ENCODE measurements at regions not wholly inside any gene's neighbourhood (a gene's known extent, or its start where the extent isn't known, plus 50 kb on each side); places are given as distances from the start of the nearest gene placed in this dataset.
A peak's percentile ranks its signal among the peaks of the same experiment; 100 is the strongest.
"Not testable (repeated sequence)": the region's sequence is repeated elsewhere in the genome, so short reads cannot be mapped to it uniquely, and the experiment has no call there.

DNA sequence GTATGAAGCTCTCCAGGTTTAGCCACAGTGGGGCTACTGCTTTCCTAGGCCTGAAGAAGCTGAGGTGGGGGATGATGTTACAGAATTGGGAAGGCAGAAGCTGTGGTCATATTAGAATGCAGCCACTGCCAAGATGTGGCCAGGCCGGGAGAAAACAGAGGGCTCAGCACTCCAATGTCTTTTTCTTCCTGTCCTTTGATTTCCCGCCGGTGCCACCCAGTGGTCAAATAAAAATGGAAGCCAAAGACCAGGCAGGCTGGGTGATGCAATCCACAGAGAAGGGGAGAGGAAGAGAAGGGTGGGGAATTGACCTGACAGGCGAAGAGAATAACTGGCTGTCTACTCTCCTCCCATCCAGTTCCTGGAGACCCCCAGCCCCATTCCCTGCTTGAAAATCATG lies 94.9 kb upstream of the SHISA3 start:
- H3K4me1 ChIP-seq (ENCODE audit: insufficient read depth, low read length) = no peaks in the 10 kb centered on the region
- peak overlapping the region; percentile 69 for H2AFZ ChIP-seq (ENCODE audit: low read depth, low read length)
- no peak overlapping the region for H3K4me3 ChIP-seq (ENCODE audit: low read length)
- no peaks in the 10 kb centered on the region for H3K27me3 ChIP-seq (ENCODE audit: insufficient read depth, low read length)
- no peaks in the 10 kb centered on the region for H3K9me3 ChIP-seq (ENCODE audit: low read length)
- H3K36me3 ChIP-seq (ENCODE audit: insufficient read depth, low read length) = no peaks in the 10 kb centered on the region

DNA sequence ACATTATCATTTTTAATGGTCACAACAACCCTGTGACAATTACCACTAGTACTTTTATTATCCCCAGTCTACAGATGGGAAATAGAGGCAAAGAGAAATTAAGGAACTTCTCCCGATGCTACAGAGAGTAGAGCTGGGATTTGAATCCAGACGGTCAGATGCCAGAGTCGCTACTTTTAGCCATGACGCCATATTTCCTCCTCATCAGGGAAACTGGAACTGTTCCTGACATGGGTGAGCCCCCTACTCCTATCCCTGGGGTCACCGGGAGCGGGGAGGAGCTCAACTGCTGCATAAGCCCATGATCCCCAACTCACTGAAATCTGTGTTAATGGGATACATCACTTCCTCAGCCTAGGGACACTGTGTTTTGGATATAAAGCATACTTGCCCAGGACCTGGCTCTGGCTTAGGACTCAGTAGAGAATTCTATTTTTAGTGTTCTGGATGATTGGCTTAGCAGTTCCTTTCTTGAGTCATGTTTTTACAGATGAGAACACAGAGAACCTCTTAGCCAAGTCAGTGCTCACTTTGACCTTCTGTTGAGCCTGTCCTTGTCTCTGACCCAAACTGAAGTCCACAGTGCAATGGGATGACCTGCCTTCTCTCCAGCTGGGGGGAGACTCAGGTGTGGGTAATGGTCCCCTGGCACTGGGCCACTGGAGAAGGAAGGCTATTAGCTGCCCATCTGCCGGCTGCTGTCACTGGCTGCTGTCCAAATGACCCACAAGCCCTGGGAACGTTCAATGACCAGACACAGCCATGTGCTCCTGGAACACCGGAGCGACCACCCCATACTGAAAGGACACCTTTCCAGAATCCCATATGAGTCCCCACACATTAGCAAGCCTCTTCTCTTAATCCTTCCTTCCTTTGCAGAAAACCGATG lies 90.8 kb upstream of the SHISA3 start:
- Histone ChIP-seq H3K9me3 (ENCODE audit: low read length) (no peaks in the 10 kb centered on the region), H2AFZ (ENCODE audit: low read depth, low read length) (no peak overlapping the region), H3K36me3 (ENCODE audit: insufficient read depth, low read length) (no peaks in the 10 kb centered on the region), H3K4me1 (ENCODE audit: insufficient read depth, low read length) (no peaks in the 10 kb centered on the region), H3K27me3 (ENCODE audit: insufficient read depth, low read length) (peaks cover 4% of the 10 kb centered on the region), H3K4me3 (ENCODE audit: low read length) (no peak overlapping the region)

GRCh38 chr4:42308247-42308646 lies 89.0 kb upstream of the SHISA3 start:
- H3K9me3 ChIP-seq (ENCODE audit: low read length) = no peaks in the 10 kb centered on the region
- H2AFZ ChIP-seq (ENCODE audit: low read depth, low read length) = no peak overlapping the region
- H3K4me3 ChIP-seq (ENCODE audit: low read length) = no peak overlapping the region
- H3K4me1 ChIP-seq (ENCODE audit: insufficient read depth, low read length) = no peaks in the 10 kb centered on the region
- H3K27me3 ChIP-seq (ENCODE audit: insufficient read depth, low read length) = peaks cover 4% of the 10 kb centered on the region
- no peaks in the 10 kb centered on the region for H3K36me3 ChIP-seq (ENCODE audit: insufficient read depth, low read length)

DNA sequence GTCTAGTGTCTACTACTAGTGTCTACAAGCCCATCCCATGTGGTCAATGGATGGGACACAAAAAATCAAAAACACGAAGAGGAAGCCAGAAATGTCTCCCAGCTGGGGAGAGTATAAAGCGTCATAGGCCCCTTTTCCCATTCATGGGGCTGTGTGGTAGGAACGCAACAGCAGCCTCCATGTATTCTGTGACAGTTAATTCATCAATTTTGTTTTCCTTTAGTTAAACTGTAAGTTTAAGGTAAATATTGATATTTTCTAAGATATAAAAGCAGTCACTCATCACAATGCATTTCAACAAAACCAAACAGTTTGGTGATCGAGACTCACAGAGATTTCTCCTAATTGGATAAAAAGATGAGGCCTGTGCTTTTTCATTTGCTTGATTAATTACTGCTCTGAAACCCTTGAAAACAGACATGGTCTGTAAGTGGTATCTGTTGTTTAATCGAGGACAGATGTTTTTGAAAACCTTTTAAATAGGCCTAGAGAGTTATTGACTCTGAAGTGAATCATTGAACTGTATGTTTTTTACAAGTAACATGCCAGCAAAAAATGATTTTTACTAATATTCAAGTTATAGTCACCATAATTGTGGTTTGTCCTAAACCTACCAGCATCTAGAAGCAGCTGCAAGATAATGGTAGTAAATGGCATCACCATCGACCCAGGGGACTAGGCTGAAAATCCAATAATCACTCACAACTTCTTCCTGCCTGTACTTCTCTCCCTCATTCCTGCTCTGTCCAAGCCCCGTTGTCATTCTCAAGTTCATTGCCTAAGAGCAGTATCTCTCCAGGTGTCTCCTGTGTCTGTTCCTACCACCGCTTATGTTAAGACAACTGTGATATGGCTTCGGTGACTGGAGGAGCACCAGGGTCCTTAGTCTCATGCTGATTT lies 87.7 kb upstream of the SHISA3 start:
- H3K36me3 ChIP-seq (ENCODE audit: insufficient read depth, low read length) = no peaks in the 10 kb centered on the region
- peaks cover 4% of the 10 kb centered on the region for H3K27me3 ChIP-seq (ENCODE audit: insufficient read depth, low read length)
- no peaks in the 10 kb centered on the region for H3K9me3 ChIP-seq (ENCODE audit: low read length)
- no peak overlapping the region for H2AFZ ChIP-seq (ENCODE audit: low read depth, low read length)
- no peak overlapping the region for H3K4me3 ChIP-seq (ENCODE audit: low read length)
- no peaks in the 10 kb centered on the region for H3K4me1 ChIP-seq (ENCODE audit: insufficient read depth, low read length)

DNA sequence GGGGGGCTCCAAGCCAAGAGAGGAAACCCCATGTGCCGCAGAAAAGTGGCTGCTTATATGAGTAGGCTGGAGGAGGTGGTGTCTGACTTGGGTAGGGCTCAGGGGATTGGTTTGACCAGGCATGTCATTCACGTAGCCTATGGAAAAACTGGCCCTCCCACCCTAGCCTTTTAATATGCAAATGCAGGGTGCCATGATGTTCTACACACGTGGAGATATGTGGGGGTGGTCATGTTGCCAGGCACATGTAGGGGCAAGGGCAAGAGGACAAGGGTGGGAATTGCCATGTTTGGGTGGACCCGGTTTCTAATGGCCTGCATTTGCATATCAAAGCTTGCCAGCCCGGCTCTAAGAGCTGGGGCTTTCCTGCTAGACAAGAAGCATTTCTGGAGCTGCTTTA lies 86.9 kb upstream of the SHISA3 start:
- H3K4me3 ChIP-seq (ENCODE audit: low read length) = no peak overlapping the region
- H2AFZ ChIP-seq (ENCODE audit: low read depth, low read length) = no peak overlapping the region
- no peaks in the 10 kb centered on the region for H3K36me3 ChIP-seq (ENCODE audit: insufficient read depth, low read length)
- H3K27me3 ChIP-seq (ENCODE audit: insufficient read depth, low read length) = peaks cover 4% of the 10 kb centered on the region
- H3K9me3 ChIP-seq (ENCODE audit: low read length) = no peaks in the 10 kb centered on the region
- H3K4me1 ChIP-seq (ENCODE audit: insufficient read depth, low read length) = no peaks in the 10 kb centered on the region

GRCh38 chr4:42310806-42311205 lies 86.5 kb upstream of the SHISA3 start:
- Histone ChIP-seq H3K9me3 (ENCODE audit: low read length) (no peaks in the 10 kb centered on the region), H3K4me3 (ENCODE audit: low read length) (no peak overlapping the region), H3K36me3 (ENCODE audit: insufficient read depth, low read length) (no peaks in the 10 kb centered on the region)

DNA sequence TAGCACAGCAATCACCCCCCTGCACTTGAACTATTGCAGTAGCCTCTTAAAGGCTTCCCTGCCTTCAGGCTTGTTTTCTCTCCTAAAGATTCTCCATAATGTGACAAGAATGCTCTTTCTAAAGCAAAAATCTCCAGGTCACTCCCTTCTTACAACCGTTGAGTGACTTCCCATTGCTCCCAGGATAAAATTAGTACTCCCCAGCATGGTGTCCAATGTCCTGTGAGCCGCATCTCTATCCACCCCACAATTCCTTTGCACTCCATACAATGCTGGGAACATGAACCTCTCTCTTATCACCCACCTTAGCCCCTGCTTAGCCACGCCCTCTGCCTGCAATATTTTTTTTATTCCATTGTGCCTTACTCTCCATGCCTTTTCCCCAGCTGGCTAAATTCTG lies 85.7 kb upstream of the SHISA3 start:
- H3K36me3 ChIP-seq (ENCODE audit: insufficient read depth, low read length) = no peaks in the 10 kb centered on the region
- H3K9me3 ChIP-seq (ENCODE audit: low read length) = no peaks in the 10 kb centered on the region
- no peak overlapping the region for H2AFZ ChIP-seq (ENCODE audit: low read depth, low read length)
- no peak overlapping the region for H3K4me3 ChIP-seq (ENCODE audit: low read length)
- peaks cover 4% of the 10 kb centered on the region for H3K27me3 ChIP-seq (ENCODE audit: insufficient read depth, low read length)
- H3K4me1 ChIP-seq (ENCODE audit: insufficient read depth, low read length) = no peaks in the 10 kb centered on the region

More at GRCh38 chr4:42310806-42311205, 86.5 kb upstream of the SHISA3 start:
- Histone ChIP-seq H2AFZ (ENCODE audit: low read depth, low read length) (no peak overlapping the region), H3K27me3 (ENCODE audit: insufficient read depth, low read length) (peaks cover 4% of the 10 kb centered on the region), H3K4me1 (ENCODE audit: insufficient read depth, low read length) (no peaks in the 10 kb centered on the region)

DNA sequence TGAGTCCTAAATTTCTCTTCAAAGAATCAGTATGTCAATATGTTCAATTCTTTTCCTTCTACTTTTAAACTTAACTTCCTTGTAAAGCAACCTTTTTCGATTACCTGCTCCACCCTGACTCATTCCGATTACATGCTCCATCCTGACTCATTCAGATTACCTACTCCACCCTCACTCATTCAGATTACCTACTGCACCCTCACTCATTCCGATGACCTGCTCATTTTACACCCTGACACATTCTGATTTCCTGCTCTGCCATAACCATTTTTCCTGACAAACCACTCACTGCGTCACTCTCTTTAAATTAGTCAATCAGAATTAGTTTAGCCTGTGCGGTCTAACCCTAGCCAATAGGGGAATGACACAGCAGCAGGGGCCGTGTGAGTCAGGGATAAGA lies 83.9 kb upstream of the SHISA3 start:
- H3K4me3 ChIP-seq (ENCODE audit: low read length); H3K9me3 ChIP-seq (ENCODE audit: low read length); H3K27me3 ChIP-seq (ENCODE audit: insufficient read depth, low read length); H2AFZ ChIP-seq (ENCODE audit: low read depth, low read length); H3K4me1 ChIP-seq (ENCODE audit: insufficient read depth, low read length); H3K36me3 ChIP-seq (ENCODE audit: insufficient read depth, low read length): not testable (repeated sequence)

DNA sequence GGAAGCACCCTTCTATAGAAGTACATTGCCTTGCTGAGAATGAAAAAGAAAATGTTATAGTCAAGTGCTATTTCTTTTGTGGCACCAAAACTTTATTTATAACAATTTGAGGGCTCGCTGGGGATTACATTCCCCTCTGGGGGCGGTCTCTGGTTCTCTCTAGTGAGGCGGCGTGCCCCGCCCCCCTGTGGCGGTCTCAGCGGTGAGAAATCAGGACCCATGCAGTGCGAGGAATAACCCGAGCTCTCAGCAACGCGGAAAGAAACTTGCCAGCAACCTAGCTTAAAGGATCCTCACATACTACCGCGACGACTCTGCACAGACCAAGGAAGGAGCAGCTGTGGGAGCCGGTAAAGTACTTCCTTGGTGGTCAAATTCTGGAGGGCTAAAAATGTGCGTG lies 83.4 kb upstream of the SHISA3 start:
- Histone ChIP-seq H3K9me3 (ENCODE audit: low read length) (no peaks in the 10 kb centered on the region), H2AFZ (ENCODE audit: low read depth, low read length) (no peak overlapping the region), H3K27me3 (ENCODE audit: insufficient read depth, low read length) (peaks cover 4% of the 10 kb centered on the region), H3K36me3 (ENCODE audit: insufficient read depth, low read length) (no peaks in the 10 kb centered on the region), H3K4me1 (ENCODE audit: insufficient read depth, low read length) (no peaks in the 10 kb centered on the region), H3K4me3 (ENCODE audit: low read length) (no peak overlapping the region)

GRCh38 chr4:42315231-42315630 lies 82.1 kb upstream of the SHISA3 start:
- no peaks in the 10 kb centered on the region for H3K4me1 ChIP-seq (ENCODE audit: insufficient read depth, low read length)
- H3K27me3 ChIP-seq (ENCODE audit: insufficient read depth, low read length) = peaks cover 4% of the 10 kb centered on the region
- no peaks in the 10 kb centered on the region for H3K9me3 ChIP-seq (ENCODE audit: low read length)
- H2AFZ ChIP-seq (ENCODE audit: low read depth, low read length) = no peak overlapping the region
- no peak overlapping the region for H3K4me3 ChIP-seq (ENCODE audit: low read length)
- no peaks in the 10 kb centered on the region for H3K36me3 ChIP-seq (ENCODE audit: insufficient read depth, low read length)

- H2AFZ ChIP-seq (ENCODE audit: low read depth, low read length) = no peak overlapping the region
- no peak overlapping the region for H3K4me3 ChIP-seq (ENCODE audit: low read length)
- H3K4me1 ChIP-seq (ENCODE audit: insufficient read depth, low read length) = no peaks in the 10 kb centered on the region
- H3K36me3 ChIP-seq (ENCODE audit: insufficient read depth, low read length) = no peaks in the 10 kb centered on the region
- no peaks in the 10 kb centered on the region for H3K27me3 ChIP-seq (ENCODE audit: insufficient read depth, low read length)
- no peaks in the 10 kb centered on the region for H3K9me3 ChIP-seq (ENCODE audit: low read length)
Measured at GRCh38 chr4:42320822-42321388, 76.4 kb upstream of the SHISA3 start.

DNA sequence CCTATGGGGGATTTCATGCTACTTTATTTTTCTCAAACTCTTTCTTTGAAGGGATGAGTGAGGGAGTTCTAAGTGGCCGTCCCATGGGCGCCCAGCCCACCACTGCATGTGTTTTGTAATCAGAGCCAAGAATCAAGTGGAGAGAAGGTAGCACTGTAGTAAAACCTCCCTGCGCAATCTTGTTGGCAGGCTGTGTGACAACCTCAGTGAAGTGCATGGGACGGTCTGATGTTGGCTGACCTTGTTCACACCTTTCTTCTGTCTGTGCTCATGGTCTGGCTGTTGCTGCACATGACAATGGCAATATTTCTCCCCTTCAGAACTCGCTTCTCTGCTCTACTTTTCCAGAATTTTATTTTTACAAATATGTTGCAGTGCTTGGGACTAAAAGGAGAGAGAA lies 71.2 kb upstream of the SHISA3 start:
- H3K36me3 ChIP-seq (ENCODE audit: insufficient read depth, low read length) = no peaks in the 10 kb centered on the region
- no peaks in the 10 kb centered on the region for H3K4me1 ChIP-seq (ENCODE audit: insufficient read depth, low read length)
- peaks cover 5% of the 10 kb centered on the region for H3K27me3 ChIP-seq (ENCODE audit: insufficient read depth, low read length)
- no peaks in the 10 kb centered on the region for H3K9me3 ChIP-seq (ENCODE audit: low read length)
- H3K4me3 ChIP-seq (ENCODE audit: low read length) = no peak overlapping the region
- no peak overlapping the region for H2AFZ ChIP-seq (ENCODE audit: low read depth, low read length)

DNA sequence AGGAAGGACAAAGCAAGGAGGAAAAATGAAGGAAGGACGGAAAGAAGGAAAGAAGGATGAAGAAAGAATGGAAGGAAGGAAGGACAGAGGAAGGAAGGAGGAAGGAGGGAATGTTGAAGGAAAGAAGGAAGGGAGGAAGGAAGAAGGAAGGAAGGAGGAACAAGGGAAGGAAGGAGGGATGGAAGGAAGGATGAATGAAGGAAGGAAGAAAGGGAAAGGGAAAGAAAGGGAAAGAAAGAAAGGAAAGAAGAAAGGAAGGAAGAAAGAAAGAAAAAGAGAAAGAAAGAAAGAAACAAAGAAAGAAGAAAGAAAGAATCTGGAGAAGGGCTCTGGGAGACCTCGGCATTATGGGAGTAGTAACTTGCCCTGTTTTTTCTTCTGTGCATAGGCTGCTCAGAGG lies 70.8 kb upstream of the SHISA3 start:
- H3K4me1 ChIP-seq (ENCODE audit: insufficient read depth, low read length) = no peaks in the 10 kb centered on the region
- no peak overlapping the region for H3K4me3 ChIP-seq (ENCODE audit: low read length)
- H3K9me3 ChIP-seq (ENCODE audit: low read length) = no peaks in the 10 kb centered on the region
- no peaks in the 10 kb centered on the region for H3K36me3 ChIP-seq (ENCODE audit: insufficient read depth, low read length)
- no peak overlapping the region for H2AFZ ChIP-seq (ENCODE audit: low read depth, low read length)
- peaks cover 5% of the 10 kb centered on the region for H3K27me3 ChIP-seq (ENCODE audit: insufficient read depth, low read length)

Data from neuron (in vitro differentiated cells).